HCT116 (cell line): ENCODE measurements at regions not wholly inside any gene's neighbourhood (a gene's known extent, or its start where the extent isn't known, plus 50 kb on each side); places are given as distances from the start of the nearest gene placed in this dataset.

Source experiments
- EZH2phosphoT487 ChIP-seq: fragments of 200-600 bp; IDR thresholded peaks from 2 replicates; pipeline ENCODE4 v1.6.1; 2018; ENCODE audit warnings: antibody characterized with exemption, borderline replicate concordance
- POLR2AphosphoS5 ChIP-seq: IDR thresholded peaks from 2 replicates; pipeline ENCODE4 v1.6.1; 2011; ENCODE audit warnings: mild to moderate bottlenecking, low read depth, low read length, moderate library complexity
- YY1 ChIP-seq: IDR thresholded peaks from 2 replicates; pipeline ENCODE4 v1.6.1; 2011; ENCODE audit warnings: low read length, low read depth, moderate library complexity, mild to moderate bottlenecking; ENCODE audit not compliant: insufficient replicate concordance; ENCODE audit errors: extremely low read depth
- TF ChIP-seq, protein P1 (sequence below), 3 experiments: fragments of 200-600 bp in 1 of 3; sonication (generic) in 1 of 3; IDR thresholded peaks in 2 of 3; conservative IDR thresholded peaks in 1 of 3; 2 replicates each; pipeline ENCODE4 v1.5.1; 2012 to 2017; ENCODE audit warnings: low read depth in 2 of 3, low read length in 2 of 3, antibody characterized with exemption in 1 of 3, borderline replicate concordance in 1 of 3, control low read depth in 1 of 3, mild to moderate bottlenecking in 1 of 3, mixed read lengths in 1 of 3, mixed run types in 1 of 3, moderate library complexity in 1 of 3; ENCODE audit not compliant: insufficient read depth in 1 of 3
- TF ChIP-seq, protein P2 (sequence below): IDR thresholded peaks from 2 replicates; pipeline ENCODE4 v1.6.1; 2012

DNA sequence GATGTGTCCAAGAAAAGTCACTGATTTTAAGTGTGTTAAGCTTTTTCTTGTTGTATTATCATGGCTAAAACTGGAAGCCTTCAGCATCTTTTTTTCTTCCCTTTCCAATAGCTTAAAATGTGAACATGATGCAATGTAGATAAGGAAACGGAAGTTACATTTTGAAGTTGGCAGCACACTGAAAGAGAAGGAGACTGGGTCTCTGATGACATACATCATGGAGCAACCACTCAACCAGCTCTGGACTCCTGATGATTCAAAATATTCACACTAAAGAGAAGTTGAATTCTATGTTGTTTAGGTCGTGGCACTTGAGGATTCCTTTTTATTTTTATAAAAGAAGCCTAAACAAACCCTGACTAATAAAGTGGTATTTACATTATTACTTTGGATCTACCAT is 488.3 kb upstream of the ALCAM start:
- TF ChIP-seq, protein P1, sequence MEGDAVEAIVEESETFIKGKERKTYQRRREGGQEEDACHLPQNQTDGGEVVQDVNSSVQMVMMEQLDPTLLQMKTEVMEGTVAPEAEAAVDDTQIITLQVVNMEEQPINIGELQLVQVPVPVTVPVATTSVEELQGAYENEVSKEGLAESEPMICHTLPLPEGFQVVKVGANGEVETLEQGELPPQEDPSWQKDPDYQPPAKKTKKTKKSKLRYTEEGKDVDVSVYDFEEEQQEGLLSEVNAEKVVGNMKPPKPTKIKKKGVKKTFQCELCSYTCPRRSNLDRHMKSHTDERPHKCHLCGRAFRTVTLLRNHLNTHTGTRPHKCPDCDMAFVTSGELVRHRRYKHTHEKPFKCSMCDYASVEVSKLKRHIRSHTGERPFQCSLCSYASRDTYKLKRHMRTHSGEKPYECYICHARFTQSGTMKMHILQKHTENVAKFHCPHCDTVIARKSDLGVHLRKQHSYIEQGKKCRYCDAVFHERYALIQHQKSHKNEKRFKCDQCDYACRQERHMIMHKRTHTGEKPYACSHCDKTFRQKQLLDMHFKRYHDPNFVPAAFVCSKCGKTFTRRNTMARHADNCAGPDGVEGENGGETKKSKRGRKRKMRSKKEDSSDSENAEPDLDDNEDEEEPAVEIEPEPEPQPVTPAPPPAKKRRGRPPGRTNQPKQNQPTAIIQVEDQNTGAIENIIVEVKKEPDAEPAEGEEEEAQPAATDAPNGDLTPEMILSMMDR (IDR thresholded peaks at IDR 0.05 in 2 of 3, conservative IDR thresholded peaks at IDR 0.05 in 1 of 3; ENCODE audit: borderline replicate concordance in 1 of 3, insufficient read depth in 1 of 3, low read depth in 2 of 3, low read length in 2 of 3): no peak
- TF ChIP-seq POLR2AphosphoS5: no peak
- no peak for TF ChIP-seq YY1
- no peak for TF ChIP-seq EZH2phosphoT487
- TF ChIP-seq, protein P2, sequence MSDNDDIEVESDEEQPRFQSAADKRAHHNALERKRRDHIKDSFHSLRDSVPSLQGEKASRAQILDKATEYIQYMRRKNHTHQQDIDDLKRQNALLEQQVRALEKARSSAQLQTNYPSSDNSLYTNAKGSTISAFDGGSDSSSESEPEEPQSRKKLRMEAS: no peak
